Activated B cell treated with CpG ODN at 0.5 μM for 24 hours (primary cell): ENCODE measurements at regions not wholly inside any gene's neighbourhood (a gene's known extent, or its start where the extent isn't known, plus 50 kb on each side); places are given as distances from the start of the nearest gene placed in this dataset.

Experiments
- ATAC-seq: fragments of 200-7000 bp; cut with Tn5 transposase; one replicate; pipeline ENCODE4 v1.10.0; 2021; ENCODE audit warnings: low read depth, mild to moderate bottlenecking, moderate library complexity
- CTCF ChIA-PET: fragments of 350-600 bp; sonication (Branson Sonifier 250); formaldehyde crosslinking; loops from one replicate; lab custom pipeline; 2021; ENCODE audit warnings: antibody characterized with exemption; lab: Charles Lee
- POLR2A ChIA-PET: fragments of 350-600 bp; sonication (Branson Sonifier 250); formaldehyde crosslinking; loops from one replicate; lab custom pipeline; 2021; ENCODE audit warnings: antibody characterized with exemption; lab: Charles Lee
- DNase-seq: peaks from one replicate; pipeline ENCODE4 v3.0.0; 2022
- H3K27ac Mint-ChIP-seq: one replicate; pipeline ENCODE4 v1.8.0; 2020; ENCODE audit warnings: mixed read lengths
- H3K27me3 Mint-ChIP-seq: one replicate; pipeline ENCODE4 v1.8.0; 2021; ENCODE audit warnings: mixed read lengths
- H3K36me3 Mint-ChIP-seq: one replicate; pipeline ENCODE4 v1.8.0; 2021; ENCODE audit warnings: low read depth, mixed read lengths
- H3K4me1 Mint-ChIP-seq: one replicate; pipeline ENCODE4 v1.8.0; 2021; ENCODE audit warnings: mixed read lengths
- H3K4me3 Mint-ChIP-seq: one replicate; pipeline ENCODE4 v1.8.0; 2020; ENCODE audit warnings: mild to moderate bottlenecking, mixed read lengths
- H3K9me3 Mint-ChIP-seq: one replicate; pipeline ENCODE4 v1.8.0; 2020; ENCODE audit warnings: mixed read lengths
- CTCF ChIP-seq: fragments of 200-600 bp; IDR thresholded peaks from one replicate; pipeline ENCODE4 v1.8.0; 2022; ENCODE audit warnings: antibody characterized with exemption, mild to moderate bottlenecking
- intact Hi-C: fragments of 100-400 bp; cut with micrococcal nuclease; formaldehyde crosslinking; loops from one replicate; pipeline ENCODE4 v1.15.1; 2024

DNA sequence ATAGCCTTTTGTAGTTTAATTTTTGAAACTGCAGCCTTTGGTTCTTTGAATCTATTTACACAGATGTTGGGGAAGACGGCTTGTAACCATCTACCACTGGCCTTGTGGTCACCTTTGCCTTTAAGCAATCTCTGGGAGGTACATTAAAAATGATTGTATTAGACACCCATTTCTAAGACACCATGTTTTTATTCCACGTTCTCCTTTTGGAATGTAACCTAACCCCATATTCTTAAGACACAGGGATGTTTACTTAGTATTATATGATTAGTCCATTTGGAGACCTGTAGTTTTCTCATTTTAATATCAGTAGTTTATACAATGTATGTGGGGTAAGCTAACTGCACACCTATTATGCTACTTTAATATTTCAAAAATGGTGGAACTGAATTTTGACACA lies 175.1 kb upstream of the PLSCR5 start:
- ATAC-seq (no peak), DNase-seq (no peak)
- Mint-ChIP-seq H3K4me1 (no peaks in the 10 kb centered on the region), H3K27me3 (no peaks in the 10 kb centered on the region), H3K4me3 (no peak overlapping the region), H3K27ac (no peak overlapping the region), H3K36me3 (no peaks in the 10 kb centered on the region), H3K9me3 (no peaks in the 10 kb centered on the region)
- CTCF ChIA-PET: no interaction called here
- TF ChIP-seq CTCF: no peak
- intact Hi-C loops: no loop called here
- POLR2A ChIA-PET: no interaction called here

DNA sequence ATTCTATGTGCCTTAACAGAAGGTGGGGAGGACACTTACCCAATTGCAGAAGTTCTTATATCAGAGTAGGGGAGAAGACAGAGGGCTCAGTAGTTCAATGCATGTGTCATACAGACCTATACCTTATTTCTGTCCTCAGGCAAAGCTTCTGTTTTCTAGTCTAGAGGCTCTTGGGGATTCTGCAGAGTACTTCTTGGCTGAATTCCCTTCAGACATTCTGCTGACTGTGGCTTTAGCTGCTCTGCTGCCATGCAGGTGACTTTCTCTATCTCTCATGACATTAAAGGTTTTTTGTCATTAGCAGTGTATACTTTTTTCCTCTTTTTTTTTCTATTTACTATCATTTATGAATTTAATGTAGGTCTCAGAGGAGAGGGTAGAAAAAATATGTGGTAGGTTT lies 172.8 kb upstream of the PLSCR5 start:
- POLR2A ChIA-PET: no interaction called here
- Mint-ChIP-seq H3K36me3 (no peaks in the 10 kb centered on the region), H3K27me3 (no peaks in the 10 kb centered on the region), H3K27ac (no peak overlapping the region), H3K4me1 (no peaks in the 10 kb centered on the region), H3K9me3 (no peaks in the 10 kb centered on the region), H3K4me3 (no peak overlapping the region)
- CTCF ChIA-PET: no interaction called here
- no peak for TF ChIP-seq CTCF
- ATAC-seq (no peak), DNase-seq (no peak)
- intact Hi-C loops: no loop called here

- H3K27me3 Mint-ChIP-seq: no peaks in the 10 kb centered on the region
- intact Hi-C loops: no loop called here
- no peak for TF ChIP-seq CTCF
- H3K9me3 Mint-ChIP-seq: no peaks in the 10 kb centered on the region
- DNase-seq (no peak), ATAC-seq (no peak)
- no peaks in the 10 kb centered on the region for H3K4me1 Mint-ChIP-seq
- no peak overlapping the region for H3K4me3 Mint-ChIP-seq
- no peaks in the 10 kb centered on the region for H3K36me3 Mint-ChIP-seq
- CTCF ChIA-PET: no interaction called here
- H3K27ac Mint-ChIP-seq: no peak overlapping the region
- POLR2A ChIA-PET: no interaction called here
Observed at GRCh38 chr3:146772211-146772743, 167.1 kb upstream of the PLSCR5 start.

- no peak for ATAC-seq
- no peaks in the 10 kb centered on the region for H3K36me3 Mint-ChIP-seq
- no peak for TF ChIP-seq CTCF
- no peaks in the 10 kb centered on the region for H3K9me3 Mint-ChIP-seq
- H3K4me1 Mint-ChIP-seq: no peaks in the 10 kb centered on the region
- intact Hi-C loops: no loop called here
- DNase-seq: no peak
- H3K27me3 Mint-ChIP-seq: no peaks in the 10 kb centered on the region
- H3K27ac Mint-ChIP-seq: no peak overlapping the region
- ChIA-PET CTCF (no interaction called here), POLR2A (no interaction called here)
- no peak overlapping the region for H3K4me3 Mint-ChIP-seq
Observed at GRCh38 chr3:146770881-146771280, 165.7 kb upstream of the PLSCR5 start.

DNA sequence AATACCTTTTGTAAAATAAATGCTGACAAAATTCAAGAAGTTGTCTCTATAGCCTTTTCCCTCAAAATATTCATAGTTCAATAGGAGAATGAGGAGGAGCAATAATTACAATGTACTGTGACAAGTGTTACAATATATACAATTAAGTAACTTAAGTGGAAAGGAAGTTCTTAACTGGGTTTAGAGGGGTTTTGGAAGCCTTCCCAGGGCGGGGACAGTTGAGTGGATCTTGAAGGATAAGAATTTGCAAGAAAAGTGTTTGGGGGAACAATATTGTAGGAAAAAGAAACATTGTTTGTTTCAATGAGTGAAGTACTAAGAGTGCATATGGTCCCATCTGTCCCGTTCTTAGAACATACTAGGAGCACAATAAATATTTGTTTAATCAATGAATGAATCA lies 165.2 kb upstream of the PLSCR5 start:
- no peak overlapping the region for H3K27ac Mint-ChIP-seq
- ATAC-seq (no peak), DNase-seq (no peak)
- TF ChIP-seq CTCF: no peak
- H3K4me1 Mint-ChIP-seq: no peaks in the 10 kb centered on the region
- CTCF ChIA-PET: no interaction called here
- H3K9me3 Mint-ChIP-seq: no peaks in the 10 kb centered on the region
- intact Hi-C loops: no loop called here
- POLR2A ChIA-PET: no interaction called here
- no peaks in the 10 kb centered on the region for H3K36me3 Mint-ChIP-seq
- no peaks in the 10 kb centered on the region for H3K27me3 Mint-ChIP-seq
- H3K4me3 Mint-ChIP-seq: no peak overlapping the region
